Dermis microvascular lymphatic vessel endothelial cell (primary cell): ENCODE measurements at regions not wholly inside any gene's neighbourhood (a gene's known extent, or its start where the extent isn't known, plus 50 kb on each side); places are given as distances from the start of the nearest gene placed in this dataset.

Experiments used
- DNase-seq, 2 donors: peaks; one replicate each; pipeline versions ENCODE4 v3.0.0 to v3.0.0-alpha.2; 2010; ENCODE audit warnings: low read depth in 2 of 2

GRCh38 chr13:39233519-39233918 is 195.3 kb downstream of the NHLRC3 start:
- no peak for DNase-seq

- DNase-seq = no peak
Measured at GRCh38 chr13:39244561-39245230, 206.4 kb downstream of the NHLRC3 start.

GRCh38 chr13:39245688-39246087 is 207.4 kb downstream of the NHLRC3 start:
- DNase-seq = no peak

- DNase-seq = peak in 1 of 2 donors; percentile 12
Measured at GRCh38 chr13:39249982-39250381, 211.7 kb downstream of the NHLRC3 start.

GRCh38 chr13:39250440-39250839 is 212.2 kb downstream of the NHLRC3 start:
- no peak for DNase-seq

- DNase-seq = no peak
Measured at GRCh38 chr13:39251340-39251739, 213.1 kb downstream of the NHLRC3 start.

GRCh38 chr13:39253774-39254173 is 215.5 kb downstream of the NHLRC3 start:
- DNase-seq = no peak

- no peak for DNase-seq
Measured at GRCh38 chr13:39254601-39255000, 216.3 kb downstream of the NHLRC3 start.

- DNase-seq = no peak
Measured at GRCh38 chr13:39257642-39258041, 219.4 kb downstream of the NHLRC3 start.

- no peak for DNase-seq
Measured at GRCh38 chr13:39259371-39260140, 221.3 kb downstream of the NHLRC3 start.

GRCh38 chr13:39263033-39263432 is 224.8 kb downstream of the NHLRC3 start:
- peak; percentile 52 to 56 for DNase-seq

GRCh38 chr13:39263531-39263930 is 225.3 kb downstream of the NHLRC3 start:
- no peak for DNase-seq

GRCh38 chr13:39266426-39266825 is 228.2 kb downstream of the NHLRC3 start:
- DNase-seq = no peak

GRCh38 chr13:39268398-39268797 is 230.1 kb downstream of the NHLRC3 start:
- DNase-seq = no peak

GRCh38 chr13:39269004-39269403 is 230.7 kb downstream of the NHLRC3 start:
- no peak for DNase-seq

GRCh38 chr13:39269411-39269810 is 231.2 kb downstream of the NHLRC3 start:
- DNase-seq = peak in 1 of 2 donors; percentile 12

- DNase-seq = no peak
Measured at GRCh38 chr13:39272994-39273393, 234.7 kb downstream of the NHLRC3 start.

- peak; percentile 6 to 38 for DNase-seq
Measured at GRCh38 chr13:39273953-39274738, 235.9 kb downstream of the NHLRC3 start.

- no peak for DNase-seq
Measured at GRCh38 chr13:39274739-39275325, 236.6 kb downstream of the NHLRC3 start.

GRCh38 chr13:39279077-39279476 is 240.8 kb downstream of the NHLRC3 start:
- DNase-seq = no peak

- no peak for DNase-seq
Measured at GRCh38 chr13:39281539-39282150, 243.4 kb downstream of the NHLRC3 start.
